Mucosa of gallbladder (tissue), 1 donor: ENCODE measurements at regions not wholly inside any gene's neighbourhood (a gene's known extent, or its start where the extent isn't known, plus 50 kb on each side); places are given as distances from the start of the nearest gene placed in this dataset.

Experiments used
- DNase-seq: peaks from one replicate; pipeline ENCODE4 v3.0.0-alpha.2; 2020; ENCODE audit warnings: low spot score
- donor health status: DM: no; HTN: no; CAD: no.

DNA sequence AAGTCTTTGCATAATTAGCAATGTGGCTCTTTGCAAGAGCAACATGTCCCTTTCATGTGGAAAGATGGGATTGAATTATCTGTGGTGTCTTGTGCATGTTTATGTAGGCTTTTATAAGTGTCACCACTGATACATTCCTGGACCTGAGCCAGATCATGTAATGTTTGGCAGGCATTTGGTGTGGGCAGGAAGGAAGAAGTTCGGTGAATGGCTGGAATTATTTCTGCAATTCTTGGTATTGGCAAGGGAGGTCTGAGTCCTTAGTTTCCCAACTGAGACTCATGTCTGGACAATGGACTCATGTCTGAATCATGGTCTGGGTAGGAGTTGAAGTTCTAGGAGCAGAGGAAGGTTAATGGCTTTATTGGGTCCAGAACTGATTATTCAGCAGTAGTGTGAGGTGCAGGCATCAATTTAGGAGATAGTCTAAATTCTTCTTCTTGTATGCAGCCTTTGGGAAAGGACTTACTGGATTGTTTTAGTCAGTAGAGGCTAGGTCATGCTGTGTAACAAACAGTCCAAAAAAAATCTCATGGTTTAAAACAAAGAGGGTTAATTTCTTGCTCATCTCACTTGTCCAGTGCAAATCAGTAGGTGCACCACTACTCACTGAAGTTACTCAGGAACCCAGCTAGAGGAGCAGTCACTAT lies 186.5 kb upstream of the LHX5 start:
- DNase-seq = no peak

DNA sequence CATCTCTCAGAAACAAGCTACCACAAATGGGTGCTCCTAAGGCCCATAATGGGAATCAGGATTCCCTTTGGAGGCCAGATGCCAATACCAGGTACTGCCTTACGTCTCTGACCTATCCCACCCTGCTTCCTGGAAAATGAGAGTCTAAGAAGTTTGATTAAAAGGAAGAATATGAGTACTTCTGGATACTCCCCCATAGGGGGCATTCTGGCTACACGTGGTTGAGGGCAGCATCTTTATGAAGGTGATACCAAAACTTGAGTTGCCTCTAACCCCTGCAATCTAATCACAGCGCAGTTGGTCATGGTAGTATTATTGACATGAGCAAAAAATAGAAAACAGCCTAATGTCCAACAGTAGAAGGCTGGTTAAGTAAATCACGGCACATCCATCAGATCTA lies 184.2 kb upstream of the LHX5 start:
- no peak for DNase-seq

DNA sequence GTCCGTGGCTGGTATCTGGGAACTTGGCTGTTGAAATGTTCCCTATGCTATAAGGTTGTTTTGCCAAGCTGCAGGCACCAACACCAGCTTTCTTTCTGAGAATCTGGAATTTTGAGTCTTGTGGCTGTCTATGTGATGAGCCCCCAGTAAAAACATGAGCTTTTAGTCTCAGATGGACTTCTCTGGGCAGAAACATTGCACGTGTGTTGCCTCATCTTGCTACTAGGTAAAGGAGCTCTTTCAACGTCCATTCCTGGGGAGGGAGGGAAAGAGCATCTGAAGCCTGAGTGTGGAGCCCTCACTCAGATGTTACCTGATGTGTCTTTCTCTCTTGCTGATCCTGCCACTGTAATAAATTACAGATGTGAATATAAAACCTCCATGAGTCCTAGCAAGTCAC lies 183.8 kb upstream of the LHX5 start:
- DNase-seq = no peak

DNA sequence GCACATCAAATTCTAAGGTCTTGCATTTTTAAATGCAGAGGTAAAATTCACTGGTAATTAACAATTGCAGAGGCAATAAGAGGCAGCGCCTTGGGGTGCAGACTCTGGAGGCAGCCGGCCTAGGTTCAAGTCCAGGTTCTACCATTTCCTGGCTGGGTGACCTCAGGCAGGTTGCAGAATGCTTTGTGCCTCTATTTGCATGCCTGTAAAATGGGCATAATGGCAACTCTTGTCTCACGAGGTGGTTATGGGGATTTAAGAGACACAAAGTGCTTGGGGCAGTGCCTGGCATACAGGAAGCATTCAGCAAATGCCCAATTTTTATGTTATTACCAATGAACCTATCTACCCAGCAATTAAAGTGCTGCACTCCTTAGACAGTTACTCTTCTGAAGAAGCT lies 180.0 kb upstream of the LHX5 start:
- DNase-seq = no peak

DNA sequence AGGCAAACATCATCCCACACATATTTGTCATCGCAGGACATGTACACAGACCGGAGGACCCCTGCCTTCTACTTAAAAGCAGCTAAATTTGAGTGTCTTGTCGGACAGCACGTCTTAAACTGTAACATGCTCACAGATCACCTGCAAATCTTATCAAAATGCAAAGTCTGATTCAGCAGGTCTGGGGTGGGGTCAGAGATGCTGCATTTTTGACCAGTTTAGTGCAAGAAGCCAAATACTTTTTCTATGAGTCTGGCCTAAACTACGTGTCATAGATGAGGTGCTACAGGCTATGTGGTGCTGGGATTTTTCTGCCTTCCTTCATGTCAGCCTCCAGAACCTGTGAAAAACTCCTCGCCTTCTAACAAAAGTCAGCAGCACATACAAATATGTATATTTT lies 178.8 kb upstream of the LHX5 start:
- no peak for DNase-seq

DNA sequence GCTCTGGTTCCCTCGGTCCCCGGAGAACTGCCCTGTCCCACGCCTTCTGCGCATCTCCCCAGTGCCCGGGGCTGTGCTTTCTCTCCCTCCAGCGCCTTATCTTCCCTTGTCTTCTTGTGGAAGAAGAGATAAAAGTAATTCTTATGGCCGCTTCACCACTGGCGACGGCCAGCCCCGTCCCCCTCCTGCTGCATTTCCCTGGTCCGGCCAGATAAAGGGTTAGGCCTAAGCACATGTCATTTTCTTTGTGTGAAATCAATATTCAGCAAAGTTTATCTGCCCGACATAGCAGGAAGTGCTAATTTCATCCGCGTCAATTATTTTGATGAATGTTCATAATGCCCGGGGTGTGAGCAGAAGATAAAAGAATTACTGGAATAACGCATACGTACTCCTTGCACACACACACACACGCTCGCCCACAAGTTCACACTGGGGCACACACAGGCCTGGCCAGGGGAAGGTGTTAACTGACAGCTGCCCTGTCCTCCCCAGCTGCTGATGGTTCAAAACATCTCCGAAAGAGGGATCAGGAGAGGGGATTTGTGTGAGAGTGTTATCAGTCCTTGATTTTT lies 177.7 kb upstream of the LHX5 start:
- no peak for DNase-seq

DNA sequence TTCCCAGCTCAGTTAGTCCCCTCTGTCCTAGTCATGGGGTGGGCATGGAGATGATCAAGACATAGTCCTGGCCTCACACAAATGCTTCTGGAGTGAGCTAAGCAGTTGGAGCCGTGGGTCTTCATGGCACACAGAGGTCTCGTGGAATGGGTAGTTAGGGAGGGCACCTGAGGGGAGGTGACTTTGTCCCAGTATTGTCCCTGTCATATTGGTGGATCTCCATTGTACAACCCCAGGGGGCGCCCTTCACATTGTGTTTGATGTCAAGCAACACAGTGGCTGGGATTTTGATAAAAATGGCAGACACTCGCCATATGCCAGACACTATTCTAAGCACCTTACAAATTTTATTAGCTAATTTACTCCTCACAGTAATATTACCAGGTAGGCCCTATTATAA lies 175.4 kb upstream of the LHX5 start:
- no peak for DNase-seq

DNA sequence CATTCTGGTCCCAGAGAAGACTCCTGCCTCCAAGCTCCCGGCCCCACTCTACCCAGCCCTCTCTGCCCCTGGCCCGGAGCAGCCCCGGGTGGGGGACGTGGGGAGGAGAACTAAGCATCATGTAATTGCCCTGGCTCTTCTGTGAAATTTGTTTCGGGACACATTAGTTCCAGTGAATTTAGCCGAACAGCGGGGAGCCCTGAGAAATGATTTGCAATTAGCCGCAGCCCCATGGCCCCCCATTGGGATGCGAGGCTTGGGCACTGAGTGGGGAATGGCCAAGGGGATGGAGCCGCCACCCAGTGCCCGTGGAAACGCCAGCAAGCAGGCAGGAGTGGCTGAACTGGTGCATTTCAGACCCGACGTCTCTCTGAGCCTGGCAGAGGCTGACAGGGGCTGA lies 173.9 kb upstream of the LHX5 start:
- no peak for DNase-seq

DNA sequence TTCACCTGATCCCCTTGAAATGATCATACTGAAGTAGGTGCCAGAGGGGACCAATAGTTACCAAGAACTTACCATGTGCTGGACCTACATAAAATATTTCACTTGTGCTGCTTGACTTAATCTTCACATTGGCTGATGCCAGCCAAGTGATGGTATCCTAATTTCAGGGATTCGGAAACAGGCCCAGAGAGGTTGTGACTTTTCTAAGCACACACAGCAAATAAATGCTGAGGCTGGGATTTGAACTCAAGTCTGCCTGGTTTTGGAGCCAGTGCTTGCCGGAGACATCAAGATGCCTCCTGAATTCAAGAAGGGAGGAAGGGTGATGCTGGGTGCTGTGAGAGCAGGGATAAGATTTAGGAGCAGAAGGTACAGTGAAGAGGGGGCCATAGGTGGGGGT lies 173.5 kb upstream of the LHX5 start:
- no peak for DNase-seq

DNA sequence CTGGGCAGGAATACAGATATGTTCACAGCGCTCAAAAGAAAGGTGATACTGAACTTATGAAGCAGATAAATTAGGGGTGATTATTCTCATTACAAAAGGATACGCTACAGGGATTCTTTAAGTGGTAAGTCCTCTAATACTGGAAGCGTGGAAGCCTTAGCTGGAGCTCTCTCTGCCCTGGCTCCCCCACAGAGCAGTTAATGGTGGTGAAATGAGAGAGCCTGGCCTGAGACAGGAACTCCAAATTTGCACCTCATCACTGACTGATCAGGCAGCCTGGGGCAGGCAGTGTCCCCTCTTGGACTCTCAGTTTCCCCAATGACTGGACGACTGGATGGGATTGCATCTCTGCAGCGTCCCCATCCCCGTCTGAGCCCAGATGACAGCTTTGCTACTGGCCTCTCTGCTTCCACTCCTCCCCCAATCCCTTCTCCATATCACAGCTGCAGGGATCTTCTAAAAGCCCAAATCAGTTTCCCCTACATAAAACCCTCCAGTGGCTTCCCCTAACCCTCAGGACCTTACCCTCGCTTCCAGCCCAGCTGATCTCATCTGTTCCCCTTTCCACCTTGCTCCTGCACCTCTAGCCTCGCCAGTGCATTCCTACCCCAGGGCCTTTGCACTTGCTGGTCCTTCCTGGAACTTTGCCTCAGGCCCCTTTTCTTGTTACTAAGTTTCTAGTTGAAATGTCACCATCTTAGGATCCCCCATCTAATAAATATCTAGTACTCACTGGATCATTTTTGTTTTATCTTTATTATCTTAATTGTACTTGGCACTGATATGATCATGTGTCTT lies 171.7 kb upstream of the LHX5 start:
- no peak for DNase-seq

DNA sequence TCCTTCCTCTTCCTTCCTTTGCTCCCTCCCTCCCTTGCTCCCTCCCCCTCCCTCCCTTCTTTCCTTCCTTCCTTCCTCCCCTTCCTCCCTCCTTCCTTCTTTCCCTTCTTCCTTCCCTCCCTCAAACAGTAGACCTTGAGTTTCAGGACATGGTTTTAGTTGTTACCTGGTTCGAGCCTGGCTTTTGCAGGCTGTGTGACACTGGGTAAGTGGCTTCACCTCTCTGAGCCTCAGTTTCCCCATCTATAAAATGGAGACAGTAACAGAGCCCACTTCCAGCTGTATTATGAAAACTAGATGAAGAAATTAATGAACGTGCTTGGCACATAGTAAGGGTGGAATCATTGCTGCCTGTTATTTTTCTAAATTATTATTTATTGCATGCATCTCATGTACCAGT lies 171.0 kb upstream of the LHX5 start:
- DNase-seq = no peak

DNA sequence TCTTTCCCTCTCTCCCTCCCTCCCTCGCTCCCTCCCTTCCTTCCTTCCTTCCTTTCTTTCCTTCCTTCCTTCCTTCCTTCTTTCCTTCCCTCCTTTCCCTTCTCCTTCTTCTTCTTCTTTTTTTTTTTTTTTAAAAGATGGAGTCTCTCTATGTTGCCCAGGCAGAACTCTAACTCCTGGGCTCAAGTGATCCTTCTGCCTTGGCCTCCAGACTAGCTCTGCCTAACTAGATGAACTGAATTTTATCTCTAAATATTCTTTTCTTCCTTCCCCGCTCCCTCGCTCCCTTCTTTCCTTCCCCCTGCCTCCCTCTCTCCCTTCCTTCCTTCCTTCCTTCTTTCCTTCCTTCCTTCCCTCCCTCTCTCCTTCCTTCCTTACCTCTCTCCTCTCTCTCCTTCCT lies 170.5 kb upstream of the LHX5 start:
- DNase-seq = no peak

DNA sequence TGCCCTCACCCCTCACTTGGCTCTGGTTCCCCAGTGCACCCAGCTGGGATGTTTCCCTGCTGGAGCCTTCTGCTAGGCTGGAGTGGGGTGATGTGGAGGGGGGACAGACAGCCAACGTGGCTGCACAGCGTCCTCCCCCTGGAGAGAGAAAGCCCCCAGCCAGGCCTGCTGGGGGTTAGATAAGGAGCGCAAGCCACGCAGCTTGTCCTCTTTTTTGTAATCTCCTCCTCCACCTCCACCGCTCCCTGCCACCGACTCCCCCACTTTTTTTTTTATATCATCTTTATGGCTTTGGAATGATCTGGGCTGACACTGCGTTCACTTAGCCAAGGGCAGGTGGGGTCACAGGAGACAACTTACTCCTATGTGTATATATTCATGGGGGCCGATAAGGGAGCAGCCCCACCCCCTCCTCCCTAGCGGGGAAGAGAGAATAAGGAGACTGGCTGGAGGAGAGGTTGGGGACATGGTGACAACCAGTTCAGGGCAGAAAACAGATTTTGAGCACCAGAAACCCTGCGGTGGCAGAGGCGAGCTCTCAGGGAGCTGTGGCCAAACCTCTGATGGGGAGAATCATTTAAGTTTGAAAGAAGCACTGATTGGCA lies 169.9 kb upstream of the LHX5 start:
- DNase-seq = no peak

DNA sequence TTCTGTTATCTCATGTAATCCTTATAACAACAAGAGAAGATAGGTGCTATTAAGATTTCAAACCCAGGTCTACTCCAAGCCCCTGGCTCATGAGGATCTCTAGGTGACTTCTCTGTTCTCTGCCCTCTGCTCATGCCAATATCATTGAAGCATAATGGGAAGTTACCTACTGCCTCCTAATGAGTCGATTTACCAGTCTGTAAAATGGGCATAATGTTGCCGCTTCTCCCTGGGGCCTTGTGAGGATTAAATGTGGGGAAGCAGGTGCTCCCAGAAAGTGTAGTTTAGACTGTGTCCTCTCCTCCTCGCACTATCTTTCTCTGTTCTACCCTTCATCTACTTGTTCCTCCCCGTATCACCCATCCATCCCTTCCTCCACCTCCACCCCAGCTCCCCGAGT lies 169.2 kb upstream of the LHX5 start:
- no peak for DNase-seq

DNA sequence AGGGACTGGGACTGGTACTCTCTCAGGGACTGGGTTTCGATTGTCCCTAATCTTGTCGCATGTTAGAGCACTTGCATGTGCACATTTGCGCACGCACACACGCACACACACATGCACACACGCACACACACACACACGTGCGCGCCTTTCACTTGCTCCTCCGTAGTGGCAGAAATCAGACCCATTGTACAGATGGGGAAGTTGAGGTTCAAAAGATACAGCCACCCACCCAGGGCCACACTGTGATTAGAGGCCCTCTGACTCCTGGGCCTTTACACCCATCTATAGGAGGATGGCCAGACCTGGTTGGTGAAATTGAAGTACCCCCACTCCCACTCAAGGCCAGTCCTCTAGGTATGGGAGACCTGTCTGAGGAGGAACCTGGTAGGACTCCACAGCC lies 167.8 kb upstream of the LHX5 start:
- no peak for DNase-seq

DNA sequence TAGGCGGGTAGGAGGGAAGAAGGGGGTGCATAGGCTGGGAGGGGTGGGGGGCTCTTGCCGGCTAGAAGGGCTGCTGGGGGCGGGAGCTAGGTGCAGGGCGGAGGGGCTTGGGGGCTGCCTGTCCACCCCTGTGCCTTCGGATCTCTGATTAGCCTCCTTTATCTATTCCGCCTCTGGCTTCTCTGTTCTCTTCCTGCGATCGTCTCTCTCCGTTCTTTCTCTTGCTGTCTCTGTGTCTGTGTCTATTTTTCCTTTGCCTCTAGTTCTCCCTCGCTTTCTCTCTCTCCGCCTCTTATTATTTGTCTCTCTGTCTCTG lies 166.7 kb upstream of the LHX5 start:
- DNase-seq = no peak

DNA sequence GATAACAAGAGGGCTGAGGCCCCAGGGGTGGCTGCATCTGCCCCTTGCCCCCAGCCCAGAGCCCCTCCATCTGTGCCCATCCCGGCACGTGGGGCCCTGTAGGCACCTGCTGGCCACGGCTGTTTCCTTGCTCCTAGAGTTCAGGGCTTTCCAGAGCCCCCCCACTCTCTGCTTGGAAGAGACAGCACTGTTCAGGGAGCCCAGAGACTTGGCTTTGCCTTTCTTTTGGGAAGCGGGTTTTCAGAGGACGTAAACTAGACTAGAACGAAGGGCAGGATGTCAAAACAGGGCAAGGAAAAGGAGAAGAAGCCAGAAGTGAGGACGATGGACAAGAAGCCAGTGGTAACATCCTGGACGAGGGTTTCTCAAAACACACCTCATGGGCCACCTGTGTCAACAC lies 163.3 kb upstream of the LHX5 start:
- no peak for DNase-seq

DNA sequence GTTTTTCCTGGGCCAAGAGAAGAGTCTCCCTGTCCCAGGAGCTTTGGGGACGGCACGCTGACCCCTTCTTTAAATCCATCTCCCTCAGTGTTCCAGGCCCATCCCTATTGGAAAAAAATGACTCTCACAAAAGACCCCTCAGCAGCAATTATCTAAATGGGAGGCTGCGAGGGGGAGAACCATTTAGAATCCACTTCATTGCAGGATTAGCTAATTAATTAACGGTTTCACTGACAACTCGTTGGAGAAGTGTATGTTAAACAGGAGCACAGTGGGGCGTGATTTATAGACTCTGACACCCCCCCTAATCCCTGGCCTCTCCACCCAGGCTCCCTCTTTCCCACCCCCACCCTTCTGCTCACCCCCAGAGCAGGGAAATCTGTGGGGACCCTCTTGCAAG lies 162.8 kb upstream of the LHX5 start:
- DNase-seq = no peak

DNA sequence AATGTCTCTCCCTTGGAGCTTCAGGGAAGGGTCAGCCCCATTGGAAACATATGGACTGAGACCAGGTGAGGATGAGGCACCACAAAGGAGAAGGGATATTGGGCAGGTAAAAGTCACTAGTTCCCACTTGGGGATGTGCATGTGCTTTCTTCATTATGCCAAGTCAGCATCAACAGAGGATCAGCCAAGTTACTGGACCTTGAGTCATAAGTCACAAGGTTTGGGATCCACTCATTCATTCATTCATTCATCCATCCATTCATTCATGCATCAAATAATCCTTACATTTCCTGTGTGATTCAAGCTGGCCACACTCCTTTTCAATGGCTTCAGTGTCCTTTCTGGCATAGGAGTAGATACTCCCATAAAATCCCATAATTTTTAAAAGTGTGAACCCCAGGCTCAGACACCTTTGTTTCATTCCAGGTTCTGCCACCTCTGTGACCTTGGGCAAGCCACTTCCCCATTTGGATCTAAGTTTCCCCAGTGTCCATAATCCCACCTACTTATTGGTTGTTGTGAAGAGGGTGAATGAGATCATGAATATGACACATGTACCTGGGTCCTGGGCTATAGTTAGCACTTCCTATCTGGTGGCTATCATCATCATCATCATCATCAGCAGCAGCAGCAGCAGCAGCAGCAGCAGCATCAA lies 162.1 kb upstream of the LHX5 start:
- no peak for DNase-seq

DNA sequence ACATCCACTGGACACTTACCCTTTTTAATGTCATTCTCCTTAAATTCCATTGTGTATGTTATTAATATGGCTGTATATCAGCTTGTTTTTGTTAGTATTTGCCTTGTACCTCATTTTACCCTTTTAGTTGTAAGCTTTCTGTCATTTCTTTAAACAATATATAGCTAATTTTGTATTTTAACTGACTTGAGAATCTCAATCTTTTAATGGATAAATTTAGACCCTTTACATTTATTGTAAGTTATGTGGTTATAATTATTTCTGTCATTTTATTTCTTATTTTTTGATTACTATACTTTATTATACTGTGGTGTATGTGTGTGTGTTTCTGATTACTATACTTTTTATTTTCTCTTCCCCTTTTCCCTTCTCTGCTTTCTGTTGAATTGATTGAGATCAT lies 159.0 kb upstream of the LHX5 start:
- no peak for DNase-seq

DNA sequence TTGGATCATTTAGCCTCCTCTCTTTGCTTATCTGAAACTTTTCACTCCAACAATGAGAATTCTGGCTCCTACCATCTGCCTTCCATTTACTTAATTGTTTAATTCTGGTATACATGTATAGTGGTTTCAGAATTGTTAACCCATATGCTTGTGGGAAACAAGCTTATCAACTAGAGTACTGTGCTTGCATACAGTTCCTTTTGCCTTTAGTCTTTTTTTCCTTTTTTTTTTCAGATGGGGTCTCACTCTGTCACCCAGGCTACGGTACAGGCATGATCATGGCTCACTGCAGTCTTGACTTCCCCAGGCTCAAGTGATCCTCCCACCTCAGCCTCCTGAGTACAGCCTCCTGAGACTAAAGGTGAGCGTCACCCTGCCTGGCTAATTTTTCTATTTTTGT lies 153.8 kb upstream of the LHX5 start:
- no peak for DNase-seq

DNA sequence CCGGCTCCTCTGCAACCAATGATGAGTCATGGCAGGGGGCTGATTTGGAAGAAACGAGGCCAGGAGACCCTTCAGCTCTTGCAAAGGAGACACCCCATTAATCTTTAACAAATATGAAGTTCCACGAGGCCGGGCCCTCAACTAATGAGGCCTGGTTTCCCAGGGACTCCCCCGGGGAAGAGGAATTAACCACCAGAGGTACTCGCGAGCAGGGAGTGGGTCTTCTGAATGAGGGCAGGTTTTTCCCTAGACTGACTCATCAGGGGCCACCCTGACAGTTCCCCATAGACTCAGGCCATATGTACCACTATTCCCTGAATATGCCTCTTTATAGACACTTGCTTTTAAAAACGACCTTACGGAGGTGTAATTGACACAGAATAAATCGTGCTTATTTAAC lies 150.7 kb upstream of the LHX5 start:
- DNase-seq = no peak
